Sigmoid colon (tissue), 6 donors: ENCODE measurements at regions not wholly inside any gene's neighbourhood (a gene's known extent, or its start where the extent isn't known, plus 50 kb on each side); places are given as distances from the start of the nearest gene placed in this dataset.

Source experiments
- DNase-seq: peaks from one replicate; pipeline ENCODE4 v3.0.0-alpha.2; 2019
- H3K27ac ChIP-seq, 4 donors: fragments of 200-600 bp; sonication (generic); one replicate each; pipeline ENCODE4 v1.5.1; 2016 to 2019; ENCODE audit warnings: mild to moderate bottlenecking in 1 of 4
- H3K27me3 ChIP-seq, 3 donors: fragments of 200-600 bp; sonication (generic); one replicate each; pipeline ENCODE4 v1.5.1; 2019; ENCODE audit warnings: mild to moderate bottlenecking in 1 of 3
- H3K36me3 ChIP-seq, 4 donors: fragments of 200-600 bp; sonication (generic); one replicate each; pipeline ENCODE4 v1.5.1; 2016 to 2019
- H3K4me1 ChIP-seq, 4 donors: fragments of 200-600 bp; sonication (generic); one replicate each; pipeline ENCODE4 v1.5.1; 2017 to 2019
- H3K4me3 ChIP-seq, 4 donors: fragments of 200-600 bp; sonication (generic); one replicate each; pipeline ENCODE4 v1.5.1; 2017 to 2019; ENCODE audit warnings: mild to moderate bottlenecking in 2 of 4, moderate library complexity in 1 of 4
- H3K9me3 ChIP-seq, 4 donors: fragments of 200-600 bp in 3 of 4; sonication (generic) in 3 of 4; one replicate each; pipeline versions ENCODE4 v1.5.1 to v1.6.1; 2013 to 2019
- CTCF ChIP-seq, 4 experiments: fragments of 450-650 bp in 3 of 4; fragments of 200-600 bp in 1 of 4; IDR thresholded peaks; one replicate each; pipeline ENCODE4 v1.5.1; 2016 to 2019; ENCODE audit warnings: antibody characterized with exemption in 4 of 4, mild to moderate bottlenecking in 3 of 4, moderate library complexity in 2 of 4
- EP300 ChIP-seq, 4 donors: sonication (generic); formaldehyde crosslinking; IDR thresholded peaks; one replicate each; pipeline ENCODE4 v1.6.1; 2017; ENCODE audit warnings: antibody characterized with exemption in 4 of 4
- POLR2A ChIP-seq, 2 donors: fragments of 450-650 bp; IDR thresholded peaks; one replicate each; pipeline ENCODE4 v1.6.1; 2016; ENCODE audit warnings: antibody characterized with exemption in 2 of 2, mild to moderate bottlenecking in 2 of 2, moderate library complexity in 2 of 2
- POLR2AphosphoS5 ChIP-seq, 4 donors: sonication (generic); formaldehyde crosslinking; IDR thresholded peaks; one replicate each; pipeline ENCODE4 v1.6.1; 2017; ENCODE audit warnings: antibody characterized with exemption in 4 of 4
- WGBS, 2 donors: extraction: QIAGEN DNeasy Blood & Tissue Kit; methylation state at CpG; one replicate each; pipeline ENCODE4 v1.1.7; 2013; 5-methylcytosine and 5-hydroxymethylcytosine counted together
- intact Hi-C: fragments of 100-400 bp; cut with DNase I; formaldehyde crosslinking; loops from one replicate; pipeline ENCODE4 v1.15.1; 2023
- donor health status: healthy with polysubstance abuse.
- donor health status: healthy.

- no peaks in the 10 kb centered on the region for H3K4me1 ChIP-seq
- WGBS, 2 donors, result 92 to 95% methylated on average over 1 of the region's 1 CpG
- intact Hi-C loops, result no loop called here
These were observed 975.2 kb downstream of the STIM2 start for GRCh38 chr4:27835851-27836250.

GRCh38 chr4:27836523-27836922, 975.9 kb downstream of the STIM2 start:
- Histone ChIP-seq H3K36me3 (no peaks in the 10 kb centered on the region), H3K4me1 (no peaks in the 10 kb centered on the region), H3K9me3 (no peaks in the 10 kb centered on the region), H3K27me3 (no peaks in the 10 kb centered on the region), H3K4me3 (no peak overlapping the region), H3K27ac (no peak overlapping the region)
- intact Hi-C loops, result no loop called here
- no peak for TF ChIP-seq POLR2A (IDR thresholded peaks at IDR 0.05)
- no peak for TF ChIP-seq CTCF (IDR thresholded peaks at IDR 0.05)
- no peak for TF ChIP-seq POLR2AphosphoS5 (IDR thresholded peaks at IDR 0.05)
- no peak for TF ChIP-seq EP300 (IDR thresholded peaks at IDR 0.05)
- no peak for DNase-seq
- WGBS, 2 donors, result 87 to 90% methylated on average over 4 of the region's 4 CpGs

More at GRCh38 chr4:27835851-27836250, 975.2 kb downstream of the STIM2 start:
- Histone ChIP-seq H3K27ac (no peak overlapping the region), H3K9me3 (no peaks in the 10 kb centered on the region), H3K27me3 (no peaks in the 10 kb centered on the region), H3K36me3 (no peaks in the 10 kb centered on the region), H3K4me3 (no peak overlapping the region)
- TF ChIP-seq EP300 (IDR thresholded peaks at IDR 0.05) (no peak), POLR2AphosphoS5 (IDR thresholded peaks at IDR 0.05) (no peak), POLR2A (IDR thresholded peaks at IDR 0.05) (no peak), CTCF (IDR thresholded peaks at IDR 0.05) (no peak)
- DNase-seq, result no peak

- Histone ChIP-seq H3K36me3 (no peaks in the 10 kb centered on the region), H3K27me3 (no peaks in the 10 kb centered on the region), H3K4me1 (no peaks in the 10 kb centered on the region), H3K27ac (no peak overlapping the region), H3K4me3 (no peak overlapping the region), H3K9me3 (no peaks in the 10 kb centered on the region)
- no peak for DNase-seq
- intact Hi-C loops, result no loop called here
- TF ChIP-seq CTCF (IDR thresholded peaks at IDR 0.05) (no peak), POLR2AphosphoS5 (IDR thresholded peaks at IDR 0.05) (no peak), POLR2A (IDR thresholded peaks at IDR 0.05) (no peak), EP300 (IDR thresholded peaks at IDR 0.05) (no peak)
These were observed 983.1 kb downstream of the STIM2 start for GRCh38 chr4:27843776-27844175.

- H3K27me3 ChIP-seq, result no peaks in the 10 kb centered on the region
- no peaks in the 10 kb centered on the region for H3K36me3 ChIP-seq
- H3K27ac ChIP-seq, result no peak overlapping the region
- no peak for DNase-seq
- H3K9me3 ChIP-seq, result no peaks in the 10 kb centered on the region
- intact Hi-C loops, result no loop called here
- WGBS, 2 donors, result 89% methylated on average over 2 of the region's 2 CpGs
- no peaks in the 10 kb centered on the region for H3K4me1 ChIP-seq
- TF ChIP-seq CTCF (IDR thresholded peaks at IDR 0.05) (no peak), POLR2A (IDR thresholded peaks at IDR 0.05) (no peak), EP300 (IDR thresholded peaks at IDR 0.05) (no peak), POLR2AphosphoS5 (IDR thresholded peaks at IDR 0.05) (no peak)
- no peak overlapping the region for H3K4me3 ChIP-seq
These were observed 983.7 kb downstream of the STIM2 start for GRCh38 chr4:27844376-27844775.

GRCh38 chr4:27846951-27847350, 986.3 kb downstream of the STIM2 start:
- no peak overlapping the region for H3K27ac ChIP-seq
- H3K36me3 ChIP-seq, result no peaks in the 10 kb centered on the region
- no peak for DNase-seq
- intact Hi-C loops, result no loop called here
- no peak overlapping the region for H3K4me3 ChIP-seq
- 83 to 88% methylated on average over 1 of the region's 1 CpG for WGBS, 2 donors
- no peak for TF ChIP-seq EP300 (IDR thresholded peaks at IDR 0.05)
- no peak for TF ChIP-seq POLR2A (IDR thresholded peaks at IDR 0.05)
- no peak for TF ChIP-seq POLR2AphosphoS5 (IDR thresholded peaks at IDR 0.05)
- TF ChIP-seq CTCF (IDR thresholded peaks at IDR 0.05), result no peak
- no peaks in the 10 kb centered on the region for H3K4me1 ChIP-seq
- no peaks in the 10 kb centered on the region for H3K9me3 ChIP-seq
- H3K27me3 ChIP-seq, result no peaks in the 10 kb centered on the region
